ENCODE measurements at regions not wholly inside any gene's neighbourhood (a gene's known extent, or its start where the extent isn't known, plus 50 kb on each side); places are given as distances from the start of the nearest gene placed in this dataset.

DNA sequence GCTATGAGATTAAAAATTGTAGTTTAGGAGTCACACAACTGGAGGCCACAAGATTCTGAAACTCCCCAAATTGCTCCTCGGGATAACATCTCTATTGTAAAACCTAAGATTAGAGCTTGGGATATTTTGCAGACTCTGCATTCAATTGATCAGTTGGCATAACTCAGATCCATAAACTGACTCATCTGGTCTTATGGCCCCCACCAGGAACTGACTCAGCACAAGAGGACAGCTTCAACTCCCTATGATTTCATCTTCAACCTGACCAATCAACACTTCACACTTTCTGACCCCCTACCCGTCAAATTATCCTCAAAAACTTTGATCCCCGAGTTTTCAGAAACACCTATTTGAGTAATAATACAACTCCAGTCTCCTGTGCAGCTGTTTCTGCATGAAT, 257.3 kb downstream of the HAO1 start:
- Histone ChIP-seq H3K4me3 (no peak overlapping the region), H3K9me3 (ENCODE audit: low read depth) (no peaks in the 10 kb centered on the region), H3K27ac (no peak overlapping the region), H4K20me1 (ENCODE audit: insufficient read depth) (no peaks in the 10 kb centered on the region), H3K36me3 (ENCODE audit: low read depth) (no peaks in the 10 kb centered on the region), H3K9me2 (ENCODE audit: insufficient read depth) (no peaks in the 10 kb centered on the region), H3F3A (ENCODE audit: insufficient read depth) (no peaks in the 10 kb centered on the region), H3K79me2 (ENCODE audit: insufficient read depth) (no peaks in the 10 kb centered on the region), H3K4me2 (ENCODE audit: unreplicated experiment) (no peak overlapping the region), H2AFZ (no peak overlapping the region), H3K27me3 (replicated peaks; ENCODE audit: insufficient read depth) (no peaks in the 10 kb centered on the region), H3K9ac (no peak overlapping the region), H3K4me1 (ENCODE audit: insufficient read depth) (no peaks in the 10 kb centered on the region)
- in situ Hi-C loops (cut with MboI): no loop called here
- TF ChIP-seq EZH2 (IDR thresholded peaks at IDR 0.05; ENCODE audit: insufficient read depth, poor library complexity, severe bottlenecking) (no peak), EZH2phosphoT487 (IDR thresholded peaks at IDR 0.05; ENCODE audit: insufficient read depth, low read depth) (no peak)
- no peak for DNase-seq
- WGBS, 2 experiments (ENCODE audit: low coverage in 1 of 2, low lambda C conversion rate in 2 of 2, missing lambda C conversion rate in 2 of 2): 48 to 55% methylated on average over 3 of the region's 3 CpGs

GRCh38 chr20:7687065-7687464, 253.2 kb downstream of the HAO1 start:
- in situ Hi-C loops (cut with MboI): no loop called here
- Histone ChIP-seq H3F3A (ENCODE audit: insufficient read depth) (no peaks in the 10 kb centered on the region), H3K4me3 (no peak overlapping the region), H2AFZ (no peak overlapping the region), H3K79me2 (ENCODE audit: insufficient read depth) (no peaks in the 10 kb centered on the region), H3K9me2 (ENCODE audit: insufficient read depth) (no peaks in the 10 kb centered on the region), H3K4me1 (ENCODE audit: insufficient read depth) (peaks cover 8% of the 10 kb centered on the region), H3K4me2 (ENCODE audit: unreplicated experiment) (no peak overlapping the region), H3K27me3 (replicated peaks; ENCODE audit: insufficient read depth) (no peaks in the 10 kb centered on the region), H4K20me1 (ENCODE audit: insufficient read depth) (no peaks in the 10 kb centered on the region), H3K36me3 (ENCODE audit: low read depth) (no peaks in the 10 kb centered on the region), H3K27ac (no peak overlapping the region), H3K9ac (no peak overlapping the region), H3K9me3 (ENCODE audit: low read depth) (no peaks in the 10 kb centered on the region)
- TF ChIP-seq EZH2 (IDR thresholded peaks at IDR 0.05; ENCODE audit: insufficient read depth, poor library complexity, severe bottlenecking) (no peak), EZH2phosphoT487 (IDR thresholded peaks at IDR 0.05; ENCODE audit: insufficient read depth, low read depth) (no peak)
- no peak for DNase-seq

- Histone ChIP-seq H3K4me3 (no peak overlapping the region), H3F3A (ENCODE audit: insufficient read depth) (no peaks in the 10 kb centered on the region), H3K27me3 (replicated peaks; ENCODE audit: insufficient read depth) (no peaks in the 10 kb centered on the region), H3K4me1 (ENCODE audit: insufficient read depth) (peaks cover 13% of the 10 kb centered on the region), H2AFZ (no peak overlapping the region), H3K79me2 (ENCODE audit: insufficient read depth) (no peaks in the 10 kb centered on the region), H3K4me2 (ENCODE audit: unreplicated experiment) (no peak overlapping the region), H3K36me3 (ENCODE audit: low read depth) (no peaks in the 10 kb centered on the region), H3K27ac (no peak overlapping the region), H3K9me3 (ENCODE audit: low read depth) (no peaks in the 10 kb centered on the region), H3K9ac (no peak overlapping the region), H3K9me2 (ENCODE audit: insufficient read depth) (no peaks in the 10 kb centered on the region), H4K20me1 (ENCODE audit: insufficient read depth) (no peaks in the 10 kb centered on the region)
- WGBS, 2 experiments (ENCODE audit: low coverage in 1 of 2, low lambda C conversion rate in 2 of 2, missing lambda C conversion rate in 2 of 2): 60 to 62% methylated on average over 3 of the region's 3 CpGs
- TF ChIP-seq EZH2 (IDR thresholded peaks at IDR 0.05; ENCODE audit: insufficient read depth, poor library complexity, severe bottlenecking): no peak
- TF ChIP-seq EZH2phosphoT487 (IDR thresholded peaks at IDR 0.05; ENCODE audit: insufficient read depth, low read depth): no peak
- in situ Hi-C loops (cut with MboI): no loop called here
- DNase-seq: no peak
These were observed 251.1 kb downstream of the HAO1 start for GRCh38 chr20:7689151-7689550.

- Histone ChIP-seq H3K9me2 (ENCODE audit: insufficient read depth) (no peaks in the 10 kb centered on the region), H3K79me2 (ENCODE audit: insufficient read depth) (no peaks in the 10 kb centered on the region), H3K36me3 (ENCODE audit: low read depth) (no peaks in the 10 kb centered on the region), H3K4me1 (ENCODE audit: insufficient read depth) (peaks cover 31% of the 10 kb centered on the region), H3K4me3 (no peak overlapping the region), H2AFZ (no peak overlapping the region), H4K20me1 (ENCODE audit: insufficient read depth) (no peaks in the 10 kb centered on the region), H3F3A (ENCODE audit: insufficient read depth) (peaks cover 5% of the 10 kb centered on the region; the same call in 1 of the 2 replicates), H3K9me3 (ENCODE audit: low read depth) (no peaks in the 10 kb centered on the region), H3K9ac (no peak overlapping the region), H3K4me2 (ENCODE audit: unreplicated experiment) (peak overlapping the region; percentile 14), H3K27ac (no peak overlapping the region), H3K27me3 (replicated peaks; ENCODE audit: insufficient read depth) (no peaks in the 10 kb centered on the region)
- DNase-seq: no peak
- TF ChIP-seq EZH2phosphoT487 (IDR thresholded peaks at IDR 0.05; ENCODE audit: insufficient read depth, low read depth): no peak
- no peak for TF ChIP-seq EZH2 (IDR thresholded peaks at IDR 0.05; ENCODE audit: insufficient read depth, poor library complexity, severe bottlenecking)
- in situ Hi-C loops (cut with MboI): no loop called here
- WGBS, 2 experiments (ENCODE audit: low coverage in 1 of 2, low lambda C conversion rate in 2 of 2, missing lambda C conversion rate in 2 of 2): 74 to 83% methylated on average over 4 of the region's 4 CpGs
These were observed 248.5 kb downstream of the HAO1 start for GRCh38 chr20:7691647-7692269.

GRCh38 chr20:7692478-7692877, 247.8 kb downstream of the HAO1 start:
- in situ Hi-C loops (cut with MboI): no loop called here
- TF ChIP-seq EZH2 (IDR thresholded peaks at IDR 0.05; ENCODE audit: insufficient read depth, poor library complexity, severe bottlenecking) (no peak), EZH2phosphoT487 (IDR thresholded peaks at IDR 0.05; ENCODE audit: insufficient read depth, low read depth) (no peak)
- Histone ChIP-seq H3K4me1 (ENCODE audit: insufficient read depth) (peaks cover 31% of the 10 kb centered on the region), H3K79me2 (ENCODE audit: insufficient read depth) (no peaks in the 10 kb centered on the region), H2AFZ (no peak overlapping the region), H3K36me3 (ENCODE audit: low read depth) (no peaks in the 10 kb centered on the region), H4K20me1 (ENCODE audit: insufficient read depth) (no peaks in the 10 kb centered on the region), H3K9me3 (ENCODE audit: low read depth) (no peaks in the 10 kb centered on the region), H3K9ac (no peak overlapping the region), H3F3A (ENCODE audit: insufficient read depth) (peaks cover 5% of the 10 kb centered on the region; the same call in 1 of the 2 replicates), H3K4me3 (no peak overlapping the region), H3K27ac (no peak overlapping the region), H3K9me2 (ENCODE audit: insufficient read depth) (no peaks in the 10 kb centered on the region), H3K27me3 (replicated peaks; ENCODE audit: insufficient read depth) (no peaks in the 10 kb centered on the region), H3K4me2 (ENCODE audit: unreplicated experiment) (no peak overlapping the region)
- 75 to 80% methylated on average over 1 of the region's 1 CpG for WGBS, 2 experiments (ENCODE audit: low coverage in 1 of 2, low lambda C conversion rate in 2 of 2, missing lambda C conversion rate in 2 of 2)
- no peak for DNase-seq

All from GM23248 (cell line).